Right forelimb (tissue), 1 donor: ENCODE measurements at regions not wholly inside any gene's neighbourhood (a gene's known extent, or its start where the extent isn't known, plus 50 kb on each side); places are given as distances from the start of the nearest gene placed in this dataset.

Experiments used
- DNase-seq: peaks from one replicate; pipeline ENCODE4 v3.0.0-alpha.2; 2018

DNA sequence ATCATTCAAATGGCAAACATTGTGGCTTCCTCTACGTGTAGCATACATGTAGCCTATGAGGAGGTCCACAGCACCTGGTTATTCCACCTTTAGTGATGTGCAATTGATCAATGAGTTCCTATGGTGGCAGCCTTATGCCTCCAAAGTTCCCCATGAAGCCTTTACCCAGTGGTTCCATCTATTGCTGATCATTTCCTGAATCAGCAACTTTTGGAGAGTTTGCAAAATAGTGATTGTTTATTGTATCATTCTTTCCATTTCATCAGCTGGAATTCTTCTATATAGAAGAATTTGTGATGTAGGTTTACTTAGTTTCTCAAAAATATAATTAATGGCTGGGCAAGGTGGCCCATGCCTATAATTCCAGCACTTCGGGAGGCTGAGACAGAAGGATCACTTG lies 380.2 kb upstream of the MKI67 start:
- DNase-seq, result no peak

DNA sequence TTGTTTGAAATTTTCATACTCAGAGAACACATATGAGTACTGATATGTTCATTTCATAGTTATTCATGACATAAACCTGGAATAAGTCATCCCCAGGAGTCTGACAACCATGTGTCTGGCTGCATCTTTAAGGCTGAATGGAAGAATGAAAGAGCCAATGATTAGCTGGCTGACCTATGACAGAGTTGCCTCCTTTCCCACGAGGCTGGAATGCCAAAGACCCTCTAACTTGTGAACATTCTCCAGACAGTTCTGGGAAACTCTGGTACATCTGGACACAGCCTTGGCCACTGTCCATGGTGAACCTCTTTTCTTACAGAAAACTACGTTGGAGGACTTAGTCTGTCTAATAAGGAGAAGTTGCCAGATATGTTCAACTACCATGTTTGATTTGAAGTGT lies 380.8 kb upstream of the MKI67 start:
- no peak for DNase-seq

DNA sequence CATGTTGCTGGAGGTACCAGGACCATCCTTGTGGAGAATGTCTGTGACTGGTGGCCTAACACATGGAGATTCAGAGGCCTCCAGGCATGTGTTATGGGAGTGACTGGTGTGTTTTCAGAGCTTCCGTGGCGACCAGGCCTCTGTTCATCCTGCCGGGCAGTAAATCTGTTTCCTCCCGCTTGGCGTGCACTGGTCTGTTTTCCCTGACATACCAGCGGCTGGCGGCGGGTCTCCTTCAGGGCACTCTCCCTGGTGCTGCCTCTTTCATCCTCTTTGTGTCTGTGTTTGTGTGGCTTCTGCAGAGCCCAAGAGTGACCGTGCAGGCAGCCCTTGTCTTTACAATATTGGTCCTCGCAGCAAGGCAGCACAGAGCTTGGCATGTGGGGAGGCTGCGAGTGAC lies 385.1 kb upstream of the MKI67 start:
- no peak for DNase-seq

DNA sequence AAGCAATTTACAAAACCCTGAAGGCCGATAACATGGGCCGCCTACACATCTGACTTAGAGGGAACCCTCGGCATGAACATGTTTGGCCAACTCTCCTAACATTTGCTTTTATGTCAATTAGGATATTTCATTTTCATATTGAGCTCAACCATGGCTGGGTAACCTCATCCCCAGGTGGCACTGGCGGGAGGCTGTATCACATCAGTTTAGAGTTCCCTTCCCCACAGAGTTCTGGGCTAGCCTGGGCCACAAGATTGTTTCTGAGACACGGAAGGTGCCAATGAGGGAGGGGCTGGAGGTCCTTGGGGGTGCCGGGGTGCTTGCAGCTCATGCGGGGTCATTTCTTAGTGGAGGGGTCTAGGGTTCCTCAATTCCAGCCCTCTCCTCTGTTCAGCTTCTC lies 386.5 kb upstream of the MKI67 start:
- DNase-seq, result no peak

DNA sequence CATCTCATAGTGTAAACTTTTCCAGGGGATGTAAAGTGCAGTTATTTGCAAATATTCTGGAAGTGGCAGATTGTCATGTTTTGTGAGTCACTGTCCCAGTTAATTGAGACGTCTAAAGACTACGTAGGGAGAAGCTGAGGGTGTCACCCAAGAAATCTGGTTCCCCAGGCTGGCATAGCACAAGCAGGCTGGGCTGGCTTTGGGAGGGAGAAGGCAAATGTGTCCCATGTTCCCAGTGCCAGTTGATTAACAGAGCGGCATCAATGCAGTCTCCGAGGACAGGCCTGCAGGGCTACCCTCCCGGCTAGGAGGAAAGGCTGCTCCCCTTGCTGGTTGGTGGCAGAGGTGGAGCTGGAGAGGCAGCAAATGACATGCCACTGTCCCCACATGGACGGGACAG lies 388.3 kb upstream of the MKI67 start:
- DNase-seq, result no peak

DNA sequence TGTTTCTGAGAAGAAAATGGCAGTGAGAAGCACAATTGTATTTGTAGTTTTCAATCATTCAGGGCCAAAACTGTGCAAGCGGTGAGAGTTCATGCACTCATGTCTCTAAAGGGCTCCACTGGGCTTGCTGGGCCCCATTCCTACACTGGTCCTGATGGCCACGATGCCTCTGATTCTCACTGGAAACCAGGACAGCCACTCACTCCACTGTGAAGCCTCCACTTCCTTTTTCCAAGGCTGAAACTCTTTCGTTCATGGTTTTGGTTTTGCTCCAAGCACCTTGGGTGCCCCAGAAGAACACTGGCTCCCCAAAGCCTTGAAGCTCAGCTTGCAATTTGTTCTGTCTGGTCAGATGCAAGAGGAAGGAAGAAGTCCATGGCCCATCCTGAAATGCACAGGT lies 390.0 kb upstream of the MKI67 start:
- DNase-seq, result no peak

DNA sequence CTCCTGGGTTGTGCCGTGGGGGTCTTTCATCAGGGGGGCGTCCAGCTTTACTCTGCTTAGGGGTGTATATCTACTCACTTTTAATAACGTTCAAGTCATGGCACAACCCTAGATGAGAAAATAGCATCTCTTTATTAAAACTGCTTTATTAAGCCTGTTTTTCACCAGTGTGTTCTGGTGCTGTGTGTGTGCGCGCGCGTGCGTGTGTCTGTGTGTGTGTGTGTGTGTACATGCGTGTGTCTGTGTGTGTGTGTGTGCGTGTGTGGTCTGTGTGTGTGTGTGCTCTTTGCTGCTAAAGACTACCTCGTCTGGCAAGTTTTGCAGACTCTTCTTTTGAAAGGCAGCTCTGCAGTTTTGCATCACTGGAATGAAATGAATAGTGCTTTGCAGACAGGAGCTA lies 390.9 kb upstream of the MKI67 start:
- DNase-seq, result no peak

DNA sequence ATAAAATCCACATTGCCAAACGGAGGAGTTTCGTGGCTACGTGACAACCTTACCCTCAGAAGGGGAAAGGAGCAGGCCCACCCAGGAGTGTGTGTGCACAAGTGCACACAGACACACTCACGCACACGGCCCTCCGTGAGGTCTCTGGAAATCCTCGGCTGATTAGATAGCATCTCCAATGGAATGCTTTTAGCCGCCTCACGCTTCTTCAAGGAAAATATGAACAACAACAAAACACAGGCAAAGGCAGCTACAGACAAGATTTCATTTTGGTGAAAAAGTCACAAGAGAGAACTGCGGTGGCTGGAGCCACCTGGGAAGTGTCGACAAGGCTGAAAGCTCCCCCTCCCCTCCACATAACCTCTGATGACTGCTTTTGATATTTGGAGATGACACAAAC lies 391.8 kb upstream of the MKI67 start:
- DNase-seq, result no peak

DNA sequence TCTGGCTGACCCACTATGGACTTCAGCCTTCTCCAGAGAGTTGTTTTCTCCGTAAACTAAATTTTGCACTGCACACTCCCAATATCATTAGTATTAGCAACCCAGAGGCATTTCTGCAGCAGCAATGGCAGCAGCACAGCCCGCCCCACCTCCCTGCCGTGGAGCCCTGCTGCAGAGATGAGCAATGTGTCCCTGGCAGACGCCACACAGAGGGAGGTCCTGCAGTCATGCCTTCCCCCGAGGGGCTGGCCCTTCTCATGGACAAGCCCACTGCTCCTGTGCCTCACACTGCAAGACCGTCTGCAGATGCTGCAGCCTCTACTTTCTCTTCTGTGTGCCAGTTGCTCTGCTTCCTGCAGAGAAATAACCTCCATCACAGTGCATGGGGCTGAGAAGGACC lies 393.4 kb upstream of the MKI67 start:
- DNase-seq, result no peak

DNA sequence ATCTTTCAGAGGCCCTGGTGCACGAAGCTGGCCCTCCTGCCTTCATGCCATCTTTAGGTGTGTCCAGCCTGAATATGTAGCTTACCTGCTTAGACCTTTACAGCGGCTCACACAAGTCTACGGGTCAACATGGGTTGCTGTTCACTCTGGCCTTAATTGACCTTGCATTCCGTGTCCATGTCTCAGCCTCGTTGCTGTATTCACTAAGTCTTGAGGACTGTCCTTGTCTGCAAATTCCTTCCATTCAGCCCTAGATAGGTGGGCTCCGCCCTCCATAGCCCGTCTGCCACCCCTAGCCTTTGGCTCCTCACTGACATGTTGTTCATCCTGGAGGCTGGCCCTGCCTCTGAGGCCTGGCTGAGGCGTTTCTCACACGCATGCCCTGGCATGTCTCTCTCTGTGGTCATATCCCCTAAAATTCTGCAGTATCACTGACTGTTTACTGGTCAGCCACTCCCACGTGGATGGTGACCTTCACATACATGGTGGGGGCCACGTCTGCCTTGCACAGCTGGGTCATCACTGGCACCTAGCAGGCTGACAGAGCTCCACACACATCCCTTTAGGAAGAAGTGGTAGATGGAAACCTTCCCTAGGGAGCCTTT lies 394.1 kb upstream of the MKI67 start:
- no peak for DNase-seq

DNA sequence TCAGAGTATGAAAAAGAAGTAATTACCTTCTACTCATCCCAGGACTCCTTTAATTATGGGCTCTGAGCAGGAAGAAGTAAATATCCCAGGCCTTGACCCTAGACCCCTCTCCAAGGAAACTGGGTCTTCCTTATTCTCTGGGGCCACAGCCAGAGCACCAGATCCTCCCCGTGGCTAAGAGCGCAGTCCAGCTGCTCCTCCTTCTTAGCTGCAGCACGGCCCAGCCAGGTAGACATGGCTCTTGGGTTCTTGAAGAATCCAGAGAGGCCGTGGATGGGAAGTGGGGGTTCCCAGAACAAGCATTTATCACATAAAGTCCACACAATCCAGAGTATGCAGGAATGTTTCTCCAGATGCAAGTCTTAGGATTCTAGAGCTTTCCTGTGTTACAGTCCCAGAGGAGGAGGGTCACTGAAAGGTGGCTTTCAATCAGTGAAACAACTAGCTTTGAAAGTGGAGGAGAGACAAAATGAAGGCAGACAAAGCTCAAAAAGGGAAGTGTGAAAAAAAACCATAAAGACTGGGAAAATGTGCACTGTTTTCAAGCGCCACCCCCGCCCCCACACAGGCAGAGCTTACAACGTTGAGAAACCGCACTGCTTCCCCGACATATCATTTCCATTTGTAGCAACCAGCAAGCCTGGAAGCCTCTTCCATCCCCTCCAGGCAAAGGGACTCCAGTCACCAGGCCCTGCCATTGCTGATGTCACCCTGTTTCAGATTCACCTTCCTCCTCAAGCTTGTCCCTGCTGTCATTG lies 396.5 kb upstream of the MKI67 start:
- no peak for DNase-seq

DNA sequence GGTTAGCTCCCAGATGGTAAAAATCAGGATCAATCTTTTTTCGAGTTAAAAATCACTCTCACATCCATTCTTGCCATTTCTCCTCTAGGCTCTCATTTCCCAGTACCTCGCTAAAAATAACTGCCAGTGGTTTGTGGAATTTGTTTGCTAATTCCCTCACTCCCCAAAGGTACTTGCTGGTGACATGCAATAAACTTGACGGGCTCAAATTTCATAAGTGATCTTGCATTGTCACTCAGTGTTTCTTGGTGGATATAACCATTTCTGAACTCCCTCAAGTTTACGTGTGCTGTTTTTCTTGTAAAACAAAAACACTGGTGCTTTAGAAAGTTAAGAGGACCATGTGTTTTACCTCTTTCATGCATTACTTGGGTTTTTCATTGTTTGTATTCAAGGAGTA lies 399.2 kb upstream of the MKI67 start:
- no peak for DNase-seq

DNA sequence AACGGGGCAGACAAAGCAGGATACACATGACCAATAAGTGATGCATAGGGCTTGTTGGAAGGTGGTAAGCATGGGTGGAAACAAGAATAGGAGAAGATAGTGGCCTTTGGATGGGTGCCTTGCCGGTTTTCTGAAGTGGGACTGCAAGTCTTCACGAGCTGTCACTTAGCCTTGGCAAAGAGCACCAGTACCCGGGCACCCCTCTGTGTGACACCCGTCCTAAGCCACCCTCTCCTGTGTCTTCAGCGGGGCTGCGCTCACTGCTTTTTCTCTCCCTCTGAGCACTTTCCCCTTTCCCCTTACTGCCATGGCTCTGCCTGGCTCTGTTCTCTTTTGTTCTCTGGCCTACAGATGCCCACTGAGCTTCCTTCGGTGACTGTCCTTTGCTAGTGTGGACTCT lies 399.7 kb upstream of the MKI67 start:
- no peak for DNase-seq

DNA sequence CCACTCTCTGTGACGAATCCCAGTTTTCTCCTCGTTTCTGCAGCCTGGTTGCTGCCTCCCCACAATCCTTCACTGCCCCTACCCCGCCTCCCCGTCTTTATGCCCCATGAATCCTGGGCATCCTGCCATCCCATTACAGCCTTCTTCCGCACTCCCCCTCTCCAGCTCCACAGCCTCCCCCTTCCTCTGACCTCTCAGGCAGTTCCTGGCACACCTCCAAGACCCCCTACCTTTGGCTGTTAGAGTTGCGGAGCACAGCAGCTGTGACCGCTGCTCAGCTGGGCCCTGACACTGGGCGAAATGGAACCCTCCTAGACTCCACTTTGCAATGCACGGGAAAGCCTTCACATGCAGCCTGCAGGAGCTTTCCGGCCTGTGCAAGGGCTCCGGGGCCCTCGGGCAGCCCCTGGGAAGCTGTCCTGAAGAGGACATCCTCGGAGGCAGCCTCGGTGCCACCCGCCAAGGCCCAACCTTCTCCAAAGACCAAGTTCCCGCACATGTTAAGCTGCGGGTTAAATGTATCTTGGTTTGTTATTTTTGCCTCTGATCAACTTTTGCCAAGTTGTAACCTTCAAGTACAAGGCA lies 400.7 kb upstream of the MKI67 start:
- peak; percentile 85 for DNase-seq

DNA sequence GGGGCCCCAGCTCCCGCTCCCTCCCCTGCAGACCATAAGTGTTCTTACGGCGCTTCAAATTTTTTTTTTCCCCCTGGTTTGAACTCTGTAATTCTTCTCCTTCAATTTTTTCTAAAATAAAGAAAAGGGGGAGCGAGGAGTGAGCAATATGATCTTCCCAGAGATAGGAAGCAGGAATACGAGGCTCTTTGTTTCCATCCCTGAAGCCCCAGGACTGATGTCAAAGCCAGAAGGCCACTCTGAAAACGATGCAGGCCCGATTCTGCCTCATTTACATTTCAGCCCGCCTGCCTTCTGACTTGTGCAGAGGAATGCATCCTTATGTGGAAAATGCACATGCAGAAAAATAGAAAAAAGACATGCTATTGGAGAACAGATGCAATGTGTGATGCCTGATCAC lies 401.5 kb upstream of the MKI67 start:
- no peak for DNase-seq

DNA sequence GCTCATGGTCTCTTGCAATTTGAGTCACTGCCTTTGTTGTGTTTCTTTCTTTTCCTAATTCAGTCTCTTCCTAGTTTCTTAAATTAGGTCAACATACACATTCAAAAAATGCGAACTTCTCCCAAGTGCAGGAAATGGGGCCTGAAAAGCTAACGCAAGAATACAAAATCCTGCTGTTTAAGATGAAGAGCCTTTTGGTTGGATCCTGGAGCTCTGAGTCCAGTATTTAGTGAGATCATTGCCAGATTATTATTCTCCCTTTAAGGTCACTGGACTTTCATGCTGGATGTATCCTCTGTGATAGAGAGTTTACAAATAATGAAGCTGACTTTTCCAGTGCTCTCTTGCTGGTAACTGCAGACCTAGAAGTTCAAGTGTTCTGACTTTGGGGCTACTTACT lies 401.9 kb upstream of the MKI67 start:
- DNase-seq, result no peak

DNA sequence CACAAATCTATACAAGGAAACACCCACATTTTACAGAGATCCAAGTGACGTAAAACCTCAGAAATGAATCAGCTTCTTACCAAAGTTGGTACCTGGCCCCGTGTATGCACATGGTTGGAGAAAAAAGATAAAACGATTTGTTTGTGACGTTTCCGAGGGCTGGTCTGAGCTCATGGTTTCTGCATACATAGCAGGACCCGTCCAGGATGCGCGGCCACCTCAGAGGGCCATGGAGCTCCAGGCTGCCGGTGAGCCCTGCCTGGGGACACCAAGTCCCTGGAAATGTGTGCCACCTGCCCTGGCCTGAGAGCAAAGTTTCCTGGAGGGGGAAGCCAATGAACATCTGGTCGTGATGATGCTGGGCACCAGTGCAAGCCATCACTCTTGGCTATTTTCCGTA lies 402.6 kb upstream of the MKI67 start:
- no peak for DNase-seq

DNA sequence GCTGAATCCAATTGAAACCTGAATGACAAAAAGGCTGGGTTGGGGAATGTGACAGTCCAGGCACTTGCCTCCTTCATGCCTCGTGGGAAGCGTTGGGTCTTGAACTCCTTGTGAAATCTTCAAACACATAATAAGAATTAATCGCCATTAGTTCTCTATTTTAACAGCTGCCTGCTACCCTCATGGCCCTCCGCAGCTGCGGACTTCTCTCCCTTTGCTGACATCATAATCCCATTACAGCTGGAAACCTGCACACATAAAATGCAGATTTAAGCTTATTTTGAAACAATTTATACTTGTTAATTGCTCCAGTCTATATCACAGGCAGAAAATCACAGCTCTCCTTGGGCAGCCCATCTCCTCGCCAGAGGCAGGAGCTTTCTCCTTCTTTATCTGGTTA lies 403.0 kb upstream of the MKI67 start:
- DNase-seq, result no peak

DNA sequence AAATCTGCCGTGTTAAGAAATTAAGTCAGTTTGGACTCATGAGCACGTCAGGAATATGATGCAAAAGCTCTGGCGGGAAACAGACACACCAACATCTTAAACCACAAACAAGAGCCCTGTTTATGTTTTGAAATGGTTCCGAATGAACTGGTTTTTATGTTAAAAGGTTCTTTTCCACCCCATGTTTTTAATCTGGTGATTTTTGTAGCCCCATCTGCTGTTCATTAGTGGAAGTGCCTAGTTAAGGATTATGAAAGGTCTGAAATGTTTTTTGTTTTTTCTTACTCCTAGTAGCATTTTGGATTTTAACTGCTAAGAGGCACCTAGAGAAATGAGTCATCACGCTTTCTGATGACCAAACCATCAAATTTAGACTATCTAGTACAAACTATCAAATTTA lies 404.1 kb upstream of the MKI67 start:
- no peak for DNase-seq

DNA sequence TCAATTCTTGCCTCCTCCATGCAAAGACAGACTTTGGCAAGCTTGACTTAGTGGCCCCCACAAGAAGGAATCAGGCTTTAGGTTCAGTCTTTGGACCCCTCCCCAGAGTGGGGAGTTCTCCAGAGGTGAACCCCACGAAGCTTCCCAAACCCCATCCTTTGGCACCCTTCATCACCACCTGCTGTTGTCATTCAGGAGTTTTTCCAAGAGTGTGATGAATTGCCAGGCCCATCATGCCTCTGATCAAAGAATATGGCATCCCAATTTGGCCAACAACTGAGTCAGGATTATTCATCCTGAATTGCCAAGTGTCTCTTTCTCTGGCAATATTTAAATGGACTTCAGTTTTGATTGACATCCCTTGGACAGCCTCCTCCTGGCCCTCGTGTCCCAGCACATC lies 404.7 kb upstream of the MKI67 start:
- DNase-seq, result no peak

DNA sequence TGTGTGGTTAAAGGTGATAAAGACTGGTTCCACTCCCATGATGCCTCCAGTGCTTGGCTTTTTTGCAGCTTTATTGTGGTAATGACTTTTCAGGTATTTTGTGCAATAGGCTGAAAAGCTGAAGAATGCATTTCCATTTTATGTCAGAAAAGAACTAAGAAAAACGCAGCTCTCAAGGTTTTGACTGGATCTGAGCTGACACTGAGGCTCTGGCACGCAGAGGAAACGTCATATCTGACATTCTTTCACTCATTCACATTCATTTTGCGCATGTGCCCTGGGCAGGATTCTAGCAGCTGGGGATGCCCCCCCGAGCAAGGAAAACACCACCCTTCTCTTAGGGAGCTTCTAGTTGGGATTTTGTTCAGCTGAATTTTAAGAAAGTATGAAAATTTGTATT lies 408.5 kb upstream of the MKI67 start:
- no peak for DNase-seq

DNA sequence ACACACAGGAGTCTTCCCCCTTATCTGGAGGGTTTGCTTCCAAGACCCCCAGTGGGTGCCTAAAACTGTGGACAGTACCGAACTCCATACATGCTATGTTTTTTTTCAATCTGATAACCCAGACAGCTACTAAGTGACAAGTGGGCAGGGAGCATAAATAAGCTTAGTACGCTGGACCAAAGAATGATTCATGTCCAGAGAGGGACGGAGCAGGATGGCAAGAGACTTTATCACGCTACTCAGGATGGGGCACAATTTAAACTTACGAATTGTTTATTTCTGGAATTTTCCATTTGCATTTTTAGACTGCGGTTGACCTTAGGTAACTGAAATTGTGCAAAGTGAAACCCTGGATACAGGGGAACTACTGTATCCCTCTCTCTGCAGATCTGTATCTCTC lies 410.0 kb upstream of the MKI67 start:
- DNase-seq, result no peak

DNA sequence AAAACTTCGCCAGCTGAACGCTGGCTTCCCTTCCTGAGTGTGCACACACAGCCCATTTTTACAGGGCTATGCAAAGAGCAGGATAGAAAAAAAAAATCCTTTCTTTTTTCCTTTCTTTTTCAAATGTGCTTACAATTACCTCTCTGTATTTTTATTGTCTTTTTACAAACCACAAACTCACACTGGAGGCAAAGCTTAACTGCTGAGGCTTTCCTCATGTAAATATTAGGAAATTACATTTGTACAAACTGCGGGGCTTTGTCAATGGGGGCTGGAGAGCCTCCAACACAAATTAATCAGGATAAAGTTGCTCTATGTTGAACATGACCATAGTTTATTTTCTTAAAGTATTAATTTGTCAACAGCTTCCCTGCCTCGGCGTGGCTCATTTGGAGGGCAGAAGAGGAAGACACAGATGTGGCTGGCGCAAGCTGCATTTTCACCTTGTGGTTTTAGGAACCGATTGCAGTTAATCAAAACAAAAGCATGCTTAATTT lies 411.7 kb upstream of the MKI67 start:
- DNase-seq, result no peak

DNA sequence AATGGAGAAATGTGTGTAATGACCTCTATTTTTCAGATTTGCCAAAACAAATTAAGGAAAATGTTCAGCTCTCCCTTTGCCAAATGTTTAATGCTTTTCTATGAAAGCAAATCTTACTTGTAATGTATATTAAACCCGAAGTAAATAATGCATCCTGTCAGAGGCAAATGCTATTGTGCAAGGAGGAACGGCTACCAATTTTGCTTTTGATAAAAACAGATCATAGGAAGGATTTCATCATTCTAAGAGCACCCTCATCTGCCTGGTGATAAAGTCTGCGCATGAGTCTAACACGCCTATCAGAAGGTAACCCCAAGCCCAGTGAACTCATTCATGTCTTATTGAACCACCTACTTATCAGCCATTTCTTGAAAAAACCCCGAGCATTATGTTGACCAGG lies 412.4 kb upstream of the MKI67 start:
- DNase-seq, result no peak
